ELF-1 (cell line): ENCODE measurements at regions not wholly inside any gene's neighbourhood (a gene's known extent, or its start where the extent isn't known, plus 50 kb on each side); places are given as distances from the start of the nearest gene placed in this dataset.
"Not testable (repeated sequence)": the region's sequence is repeated elsewhere in the genome, so short reads cannot be mapped to it uniquely, and the experiment has no call there.

ENCODE experiments used
- DNase-seq: peaks from one replicate; pipeline ENCODE4 v3.0.0-alpha.2; 2016; ENCODE audit warnings: low read depth, low spot score

DNA sequence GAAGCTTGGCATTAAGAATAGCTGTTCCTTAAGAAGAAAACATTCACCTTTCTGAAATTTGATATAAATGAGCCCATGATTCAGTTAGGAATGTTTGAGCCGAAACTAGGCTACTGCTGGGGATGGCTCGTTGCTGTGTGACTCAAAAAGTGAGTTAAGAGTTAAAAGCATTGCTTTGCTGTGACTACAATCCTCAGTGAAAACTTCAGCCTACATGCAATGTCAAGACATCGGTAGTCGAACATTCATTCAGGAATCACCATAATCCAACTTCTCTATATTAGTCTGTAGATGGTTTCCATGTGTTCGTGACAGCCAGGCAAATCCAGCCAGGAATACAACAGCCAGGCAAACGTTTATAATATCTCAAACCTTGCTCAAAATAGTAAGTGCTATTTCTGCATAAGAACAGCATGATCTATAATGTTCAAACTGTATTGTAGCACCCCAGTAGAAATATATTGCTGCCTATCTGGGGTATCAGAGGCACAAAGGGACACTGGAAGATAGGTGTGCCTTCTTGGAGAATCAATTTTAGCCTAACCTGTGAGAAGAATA, 1225.1 kb downstream of the CDH8 start:
- no peak for DNase-seq

DNA sequence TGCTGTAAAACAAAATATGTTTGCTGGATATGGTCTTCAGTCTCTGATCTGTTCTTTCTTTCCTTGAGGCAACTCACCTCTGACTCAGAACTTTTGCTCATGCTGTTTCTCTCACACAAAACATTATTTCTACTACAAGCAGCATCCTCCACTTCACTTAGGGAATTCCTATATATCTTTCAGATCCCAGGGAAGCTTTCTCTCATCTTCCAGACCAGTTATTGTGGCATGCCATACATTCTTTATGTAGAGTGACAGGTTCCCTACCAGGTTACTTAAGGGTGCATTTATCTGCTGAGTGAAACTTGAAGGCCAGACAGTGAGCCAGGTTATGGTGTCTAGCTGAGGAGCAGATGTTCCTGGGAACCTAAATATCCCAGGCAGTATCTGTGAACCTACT, 1226.0 kb downstream of the CDH8 start:
- DNase-seq, result no peak

DNA sequence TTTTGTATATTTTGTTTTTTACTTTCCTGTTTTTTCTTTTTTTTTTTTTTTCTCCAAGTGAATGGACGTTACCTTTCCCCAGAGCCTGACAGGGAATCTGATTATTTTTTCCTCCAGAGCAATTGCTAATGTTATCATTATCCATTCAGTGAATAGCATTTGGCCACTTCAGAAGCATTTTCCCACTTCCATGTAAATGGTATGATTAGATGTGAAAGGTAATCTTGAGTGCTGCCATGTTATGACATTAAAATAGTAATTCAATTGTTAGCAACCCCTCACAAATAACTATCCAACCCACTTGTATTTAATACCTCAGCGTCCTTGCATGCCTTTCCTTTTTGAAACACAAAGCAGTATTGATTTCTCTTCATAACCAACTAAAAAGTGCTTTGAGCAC, 1243.8 kb downstream of the CDH8 start:
- no peak for DNase-seq

DNA sequence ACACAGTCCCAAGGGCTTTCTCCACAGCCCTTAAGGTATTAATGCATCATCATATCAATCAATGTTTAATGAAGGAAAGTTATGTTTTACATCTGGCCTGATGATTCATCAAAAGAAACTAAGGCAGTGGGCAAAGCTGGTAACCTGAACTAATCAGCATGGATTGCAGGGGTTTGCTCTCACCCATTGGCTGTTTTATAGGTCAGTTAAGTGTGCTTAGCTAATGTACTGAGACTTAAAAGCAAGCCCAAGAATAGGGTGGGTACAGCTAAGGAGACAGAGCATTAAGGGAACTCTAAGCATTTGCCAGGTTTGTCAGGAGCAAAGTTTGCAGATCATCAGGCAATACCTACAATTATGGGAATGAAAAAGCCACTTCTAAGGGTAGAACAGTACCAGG, 1247.6 kb downstream of the CDH8 start:
- DNase-seq, result no peak

DNA sequence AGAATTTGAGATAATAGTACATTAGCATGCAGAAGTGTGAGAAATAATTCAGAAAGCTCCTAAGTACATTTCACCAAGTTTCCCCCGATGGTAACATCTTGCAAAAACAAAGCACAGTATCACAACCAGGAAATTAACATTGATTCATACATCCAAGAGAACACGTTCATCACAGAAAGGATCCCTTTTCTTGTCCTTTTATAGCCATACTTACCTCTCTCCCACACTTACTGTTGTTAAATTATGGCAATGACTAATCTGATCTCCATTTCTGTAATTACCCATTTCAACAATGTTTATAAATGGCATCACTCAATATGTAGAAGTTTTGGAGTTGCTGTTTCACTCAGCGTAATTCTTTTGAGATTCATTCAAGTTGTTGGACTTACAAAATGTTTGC, 1260.0 kb downstream of the CDH8 start:
- DNase-seq, result no peak

DNA sequence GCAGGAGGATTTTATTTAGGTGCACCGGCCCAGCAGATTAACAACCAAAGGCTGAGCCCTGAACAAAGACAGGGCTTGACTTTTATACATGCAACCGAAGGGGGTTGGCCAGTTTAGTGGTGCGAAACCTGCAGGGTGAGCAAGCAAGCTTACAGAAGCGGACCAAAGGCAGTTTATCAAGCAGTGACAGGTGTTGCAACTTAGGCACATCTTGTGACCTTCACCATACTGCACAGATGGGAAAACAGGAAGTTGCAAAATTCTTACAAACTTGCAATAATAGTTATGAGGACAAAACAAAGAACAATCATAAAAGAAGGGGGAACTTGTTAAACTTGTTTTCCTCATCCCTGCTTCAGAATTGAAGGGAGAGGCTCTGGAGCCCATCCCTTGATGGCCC, 1265.1 kb downstream of the CDH8 start:
- DNase-seq, result no peak

DNA sequence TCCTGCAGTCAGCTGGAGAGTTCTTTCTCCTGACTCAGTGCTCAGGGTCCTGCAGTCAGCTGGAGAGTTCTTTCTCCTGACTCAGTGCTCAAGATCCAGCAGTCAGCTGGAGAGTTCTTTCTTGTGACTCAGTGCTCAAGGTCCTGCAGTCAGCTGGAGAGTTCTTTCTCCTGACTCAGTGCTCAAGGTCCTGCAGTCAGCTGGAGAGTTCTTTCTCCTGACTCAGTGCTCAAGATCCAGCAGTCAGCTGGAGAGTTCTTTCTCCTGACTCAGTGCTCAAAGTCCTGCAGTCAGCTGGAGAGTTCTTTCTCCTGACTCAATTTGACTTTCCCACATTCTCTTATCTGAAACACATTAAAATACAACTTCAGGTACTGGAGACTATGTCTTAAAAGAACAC, 1265.9 kb downstream of the CDH8 start:
- DNase-seq, result not testable (repeated sequence)

DNA sequence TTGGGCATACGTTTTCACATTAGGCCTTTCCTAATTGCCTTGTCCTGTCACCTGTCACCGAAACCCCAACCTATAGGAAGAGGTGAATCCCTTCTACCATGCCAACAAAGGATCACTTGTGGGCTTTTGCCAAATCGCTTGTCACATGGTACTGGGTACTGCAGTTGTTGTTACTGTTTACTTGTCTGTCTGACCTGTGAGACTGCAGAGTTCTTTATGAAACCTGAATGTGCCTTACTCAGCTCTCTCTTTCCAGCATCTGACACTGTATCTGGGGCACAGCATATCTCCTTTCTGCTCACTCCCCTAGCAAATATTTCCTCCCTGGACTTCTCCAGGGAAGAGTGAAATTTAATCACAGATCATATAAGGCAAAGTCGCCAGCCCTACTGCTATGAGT, 1272.4 kb downstream of the CDH8 start:
- no peak for DNase-seq

DNA sequence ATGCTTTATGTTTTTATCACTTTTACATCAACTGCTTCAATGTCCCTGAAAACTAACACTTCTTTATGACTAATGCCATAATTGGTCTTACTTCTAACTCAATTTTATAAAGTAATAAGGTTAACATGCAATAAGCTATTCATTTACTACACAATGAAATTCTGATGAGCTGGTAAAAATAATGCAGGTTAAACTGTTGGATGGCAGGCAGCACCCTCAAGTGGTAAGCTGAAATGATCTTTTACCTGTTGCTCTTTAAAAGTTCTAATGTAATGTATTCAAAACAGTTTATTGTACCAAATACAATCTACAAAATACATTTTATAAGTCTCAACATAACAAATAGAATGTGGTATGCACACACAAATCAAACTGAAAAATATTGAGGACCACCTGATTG, 1280.3 kb downstream of the CDH8 start:
- DNase-seq, result no peak

DNA sequence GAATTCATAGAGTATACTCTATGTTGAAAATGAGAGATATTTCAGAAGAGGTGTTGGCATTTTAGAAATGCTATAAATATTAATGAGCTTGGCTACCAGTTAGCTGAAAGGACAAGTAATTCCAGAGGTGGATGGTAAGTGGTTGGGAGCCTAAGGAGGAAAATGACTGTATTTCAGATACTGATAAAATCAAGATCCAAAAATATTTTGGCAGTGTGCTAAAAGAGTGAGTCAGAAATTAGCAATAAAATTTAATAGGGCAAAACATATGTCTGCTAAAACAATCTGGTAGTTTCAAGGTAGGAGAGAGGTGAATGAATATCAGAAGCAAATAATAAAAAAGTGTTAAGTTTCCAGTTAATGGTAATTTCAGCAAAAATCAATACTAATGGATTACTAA, 1287.9 kb downstream of the CDH8 start:
- no peak for DNase-seq

DNA sequence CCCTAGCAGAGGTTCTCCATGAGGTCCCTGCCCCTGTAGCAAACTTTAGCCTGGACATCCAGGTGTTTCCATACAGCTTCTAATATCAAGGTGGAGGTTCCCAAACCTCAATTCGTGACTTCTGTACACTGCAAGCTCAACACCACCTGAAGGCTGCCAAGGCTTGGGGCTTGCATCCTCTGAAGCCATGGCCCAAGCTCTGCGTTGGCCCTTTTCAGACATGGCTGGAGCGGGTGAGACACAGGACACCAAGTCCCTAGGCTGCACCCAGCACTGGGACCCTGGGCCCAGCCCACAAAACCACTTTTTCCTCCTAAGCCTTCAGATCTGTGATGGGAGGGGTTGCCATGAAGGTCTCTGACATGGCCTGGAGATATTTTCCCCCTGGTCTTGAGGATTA, 1292.0 kb downstream of the CDH8 start:
- no peak for DNase-seq

DNA sequence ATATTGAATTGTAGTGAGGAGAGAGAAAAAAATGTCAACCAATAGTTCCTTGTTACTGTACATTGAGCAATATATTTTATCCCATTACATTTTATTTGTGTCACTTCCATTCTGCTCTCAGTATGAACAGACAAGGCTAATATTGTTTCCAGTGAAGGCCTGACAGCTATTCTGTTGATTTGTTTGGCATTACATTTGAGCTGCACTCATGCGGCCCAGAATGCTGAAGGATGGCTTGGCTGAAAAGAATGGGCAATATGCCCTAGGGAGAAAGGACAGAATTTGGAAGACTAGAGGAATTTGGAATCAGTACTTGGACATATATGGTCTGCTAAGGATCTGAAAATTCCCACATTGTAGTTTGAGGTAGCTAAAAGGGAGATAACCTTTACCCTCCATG, 1294.4 kb downstream of the CDH8 start:
- no peak for DNase-seq

DNA sequence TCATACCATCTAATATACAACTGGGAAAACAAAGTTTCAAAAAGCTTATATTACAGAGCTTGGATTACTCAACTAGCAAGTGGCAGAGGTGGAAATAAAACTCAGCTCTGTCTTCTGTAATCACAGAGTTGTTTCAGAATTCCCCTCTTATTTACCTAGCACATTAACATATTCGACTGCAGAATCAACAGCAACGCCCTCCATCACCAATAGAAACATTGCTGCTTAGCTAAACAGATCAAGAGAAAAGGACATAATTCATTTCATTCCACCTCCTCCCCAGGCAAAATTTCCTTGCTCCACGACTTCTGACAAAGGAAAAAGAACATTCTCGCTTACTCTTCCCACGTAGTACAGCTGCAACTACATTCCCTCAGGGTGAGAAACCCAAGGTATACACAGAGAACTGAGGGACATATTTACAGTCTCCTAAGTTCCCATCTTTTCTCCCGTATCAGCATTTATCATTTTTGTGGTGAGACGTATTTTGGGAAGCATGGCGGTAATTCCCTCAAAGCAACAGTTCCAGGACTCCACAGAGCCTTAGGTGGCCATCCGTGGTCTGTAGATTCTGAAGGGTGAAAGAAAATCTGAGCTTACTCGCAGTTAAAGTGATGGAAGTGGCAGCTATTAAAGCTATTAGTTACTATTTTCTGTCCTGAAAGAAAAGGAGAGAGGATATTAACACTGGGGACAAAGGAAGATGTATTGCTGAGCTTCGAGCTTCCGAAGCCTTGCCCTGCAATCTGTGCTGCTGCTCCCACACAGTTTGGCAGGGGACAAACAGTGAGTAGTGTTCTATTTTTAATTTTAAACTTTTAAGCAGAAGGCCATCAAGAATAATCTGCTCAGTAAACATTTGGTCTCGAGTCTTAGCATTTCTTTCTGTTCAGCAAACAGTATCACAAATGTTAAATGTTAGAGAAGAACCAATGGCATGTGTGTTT, 1296.2 kb downstream of the CDH8 start:
- no peak for DNase-seq

DNA sequence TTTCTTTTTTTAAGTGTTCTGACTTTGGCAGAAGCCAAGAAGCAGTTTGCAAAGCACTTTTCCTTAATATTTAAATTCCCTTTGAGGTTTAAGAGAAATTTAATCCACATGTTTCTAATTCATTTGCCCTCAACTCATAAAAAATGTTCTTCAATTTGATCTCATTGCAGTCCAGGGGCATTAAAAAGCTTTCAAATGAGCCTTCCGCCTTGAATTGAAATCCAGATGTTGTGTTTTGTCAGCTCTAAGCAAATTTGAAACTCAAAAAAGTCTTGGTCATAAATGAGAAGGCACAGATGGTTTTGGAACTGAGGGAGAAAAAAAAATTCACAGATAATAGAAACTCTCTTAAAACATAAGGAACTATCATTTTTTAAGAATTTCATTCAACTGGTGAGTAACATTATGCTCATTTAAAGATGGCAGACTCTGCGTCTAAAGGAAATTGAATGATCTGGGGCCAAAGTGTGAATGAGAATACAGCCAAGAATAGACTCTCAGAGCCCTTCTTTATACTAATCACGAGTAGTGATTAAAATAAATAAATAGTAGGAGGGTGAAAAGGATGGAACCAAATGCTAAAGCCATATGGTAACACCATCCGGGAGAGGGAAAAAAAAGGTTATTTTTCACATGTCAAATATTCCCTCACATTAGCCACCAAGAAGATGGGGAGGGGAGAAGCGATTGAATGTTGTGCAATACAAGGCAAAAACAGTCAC, 1304.7 kb downstream of the CDH8 start:
- DNase-seq, result no peak

DNA sequence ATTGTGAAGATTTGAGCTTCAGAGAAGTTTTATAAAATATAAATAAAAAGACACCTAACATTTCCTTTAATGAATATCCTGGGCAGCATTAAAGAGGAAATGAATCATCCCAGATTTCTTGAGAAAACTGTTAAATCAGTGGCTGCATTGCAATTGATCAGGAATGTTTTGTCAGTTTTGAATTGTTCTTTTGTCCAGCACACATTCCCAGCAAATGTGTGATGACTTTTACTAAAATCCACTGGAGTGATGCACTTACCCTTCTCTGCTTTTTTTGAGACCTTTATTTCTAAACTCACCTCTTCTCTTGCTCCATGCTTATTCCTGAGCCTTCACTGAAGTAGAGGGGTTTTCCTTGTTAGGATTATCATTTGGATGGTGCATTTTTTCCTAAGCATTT, 1307.2 kb downstream of the CDH8 start:
- DNase-seq, result no peak

DNA sequence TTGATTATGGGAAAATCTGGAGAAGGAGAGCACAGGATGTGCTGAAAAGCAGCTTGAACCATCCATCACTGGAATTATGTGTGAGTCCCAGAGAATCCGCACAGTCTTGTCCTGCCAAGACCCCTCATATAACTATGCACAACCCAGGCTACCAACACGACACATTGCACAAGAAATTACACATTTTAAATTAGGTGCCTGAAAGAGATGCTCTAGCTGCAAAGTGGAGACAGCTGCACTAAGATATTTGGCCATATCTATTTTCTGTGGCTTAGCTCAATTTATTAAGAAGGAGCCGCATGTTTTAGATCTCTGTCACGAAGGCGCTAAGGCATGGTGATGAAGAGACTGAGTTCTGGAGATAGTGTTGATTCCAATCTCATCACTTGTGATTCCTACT, 1308.4 kb downstream of the CDH8 start:
- DNase-seq, result no peak

DNA sequence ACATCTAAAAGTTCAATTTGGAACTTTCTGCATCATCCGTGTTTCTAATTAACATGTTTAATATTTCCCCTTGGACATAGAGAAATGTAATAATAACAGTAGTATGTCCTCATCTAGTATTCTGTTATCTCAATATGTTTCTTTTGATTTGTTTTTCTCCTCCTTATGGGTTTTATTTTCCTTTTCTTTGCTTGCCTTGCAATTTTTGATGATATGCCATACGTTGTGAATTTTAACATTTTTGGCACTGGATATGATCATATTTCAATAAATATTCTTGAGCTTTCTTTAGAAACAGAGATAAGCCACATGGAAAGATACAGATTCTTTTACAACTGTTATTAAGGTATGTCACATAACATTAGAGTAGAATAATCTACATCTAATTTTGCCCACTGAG, 1316.2 kb downstream of the CDH8 start:
- DNase-seq, result no peak

DNA sequence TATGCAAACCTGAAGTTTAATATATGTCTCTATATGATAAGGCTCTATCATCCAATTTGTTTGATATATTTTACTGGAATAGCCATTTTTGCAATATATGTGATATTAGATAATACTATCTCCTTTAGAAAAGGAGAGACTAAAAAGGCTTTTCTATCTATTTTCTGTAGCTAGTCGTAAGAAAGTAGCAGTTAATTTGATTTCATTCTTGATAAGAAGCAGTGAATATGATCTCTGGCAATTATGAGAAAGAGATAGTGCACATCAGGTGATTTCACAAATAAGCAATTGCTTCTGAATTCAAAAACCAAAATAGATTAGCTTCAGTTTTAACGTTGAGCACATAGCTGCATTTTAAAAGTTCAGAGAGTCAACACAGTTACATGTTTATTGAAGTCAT, 1318.4 kb downstream of the CDH8 start:
- DNase-seq, result no peak

DNA sequence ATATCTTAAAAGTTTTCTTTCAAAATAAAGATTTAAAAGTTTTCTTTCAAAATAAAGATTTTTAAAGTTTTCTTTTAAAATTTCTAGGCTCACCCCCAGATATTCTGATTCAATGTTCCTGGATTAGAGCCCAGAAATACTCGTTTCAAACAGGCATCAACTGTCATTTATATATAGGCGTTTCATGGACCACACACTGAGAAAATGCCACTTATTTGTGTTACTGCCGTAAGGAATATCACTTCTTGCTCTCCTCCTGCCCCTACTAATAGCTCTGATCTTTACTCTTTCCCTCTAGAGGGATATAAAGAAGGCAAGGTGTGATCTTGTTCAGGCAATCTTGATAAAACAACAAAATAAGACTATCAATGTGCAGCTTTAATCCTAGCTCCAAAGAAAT, 1324.1 kb downstream of the CDH8 start:
- DNase-seq, result no peak

DNA sequence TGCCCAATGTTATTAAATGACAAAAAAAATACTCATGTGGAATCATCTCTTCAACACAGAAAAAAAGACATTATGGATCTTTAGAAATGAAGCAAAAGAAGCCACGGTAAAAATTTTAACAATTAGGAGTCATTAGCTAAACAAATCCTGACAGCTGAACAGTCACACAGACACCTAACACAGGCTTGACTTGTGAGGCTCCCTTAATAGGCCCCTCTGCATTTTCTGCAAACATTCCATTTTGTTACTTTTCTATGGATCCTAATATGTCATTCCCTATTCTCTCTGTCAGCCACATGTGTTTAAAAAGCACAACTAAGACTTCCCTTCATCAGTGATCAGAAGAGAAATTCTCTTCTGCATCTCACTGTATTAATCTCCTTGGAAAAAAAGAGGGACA, 1331.5 kb downstream of the CDH8 start:
- DNase-seq, result no peak

DNA sequence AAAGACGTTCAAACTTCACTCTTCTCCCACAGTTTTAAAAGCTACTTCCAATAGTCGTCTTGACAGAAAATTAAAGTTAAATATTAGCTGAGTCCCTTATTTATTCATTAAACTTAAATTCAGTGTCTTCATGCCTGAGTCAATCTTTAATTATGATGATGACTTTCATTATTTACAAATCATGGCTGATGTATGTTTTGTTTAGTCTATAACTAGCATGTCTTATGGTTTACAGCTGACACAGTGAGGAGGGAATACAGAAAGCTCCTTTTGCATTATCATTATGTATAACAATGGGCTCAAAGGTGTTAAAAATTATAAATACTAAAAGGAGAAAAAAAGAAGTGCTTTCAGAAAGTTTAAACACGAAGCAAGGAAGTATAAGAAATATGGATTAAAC, 1333.1 kb downstream of the CDH8 start:
- no peak for DNase-seq

DNA sequence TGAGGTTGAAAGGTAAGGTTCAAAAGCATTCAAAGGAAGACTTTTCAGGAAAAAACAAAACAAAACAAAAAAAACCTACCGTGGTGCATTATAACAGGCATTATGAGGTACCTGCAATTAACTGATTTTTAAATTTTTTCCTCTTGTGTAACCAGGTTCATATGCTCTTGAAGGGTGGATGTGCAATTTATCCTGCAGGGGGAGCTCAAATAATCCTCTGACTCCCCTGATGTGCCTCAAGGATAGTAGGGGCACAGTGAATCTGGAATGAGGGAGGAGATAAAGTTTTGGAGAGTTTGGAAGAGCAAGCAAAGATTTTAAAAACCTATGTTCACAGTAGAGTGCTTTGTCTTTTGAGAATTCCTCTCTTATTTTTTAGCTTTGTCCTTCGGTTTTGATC, 1349.4 kb downstream of the CDH8 start:
- DNase-seq, result no peak

DNA sequence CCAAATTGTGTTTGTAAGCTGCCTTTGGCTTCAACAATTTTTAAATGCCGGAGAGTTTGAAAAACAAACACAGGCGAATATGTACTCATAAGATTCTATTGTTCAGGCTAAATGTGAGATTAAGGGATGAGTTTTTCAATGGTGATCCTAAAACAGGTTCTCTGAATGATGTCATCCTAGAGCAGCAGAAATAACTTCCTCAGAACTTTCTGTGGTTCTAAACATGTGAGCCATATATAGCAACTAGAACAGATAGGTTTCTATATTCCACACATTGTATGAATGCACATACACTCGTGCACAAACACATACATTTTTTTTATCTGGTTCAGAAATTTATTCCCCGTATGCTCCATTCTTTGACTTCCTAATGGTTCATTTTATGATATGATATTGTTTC, 1352.2 kb downstream of the CDH8 start:
- DNase-seq, result no peak
